ENCODE measurements at regions not wholly inside any gene's neighbourhood (a gene's known extent, or its start where the extent isn't known, plus 50 kb on each side); places are given as distances from the start of the nearest gene placed in this dataset.

GRCh38 chr6:12421596-12421995 is 131.4 kb downstream of the EDN1 start (continued):
- TF ChIP-seq CHD7 (IDR thresholded peaks at IDR 0.05; ENCODE audit: insufficient replicate concordance, low read length) (no peak), TBP (IDR thresholded peaks at IDR 0.05; ENCODE audit: low read depth, low read length) (no peak), CHD1 (IDR thresholded peaks at IDR 0.05; ENCODE audit: low read depth, low read length) (no peak), SP4 (IDR thresholded peaks at IDR 0.05; ENCODE audit: low read length) (no peak), TAF1 (IDR thresholded peaks at IDR 0.05; ENCODE audit: low read depth, low read length) (no peak), SIN3A (conservative IDR thresholded peaks at IDR 0.05 in 1 of 2, IDR thresholded peaks at IDR 0.05 in 1 of 2; ENCODE audit: low read depth in 1 of 2, low read length in 2 of 2) (no peak), BCL11A (IDR thresholded peaks at IDR 0.05; ENCODE audit: low read depth in 2 of 2, low read length in 2 of 2) (no peak), ATF2 (IDR thresholded peaks at IDR 0.05; ENCODE audit: low read length) (no peak)

Measured in H1 (cell line).